OCI-LY3 (cell line): ENCODE measurements at regions not wholly inside any gene's neighbourhood (a gene's known extent, or its start where the extent isn't known, plus 50 kb on each side); places are given as distances from the start of the nearest gene placed in this dataset.

ENCODE experiments used
- CTCF ChIP-seq: fragments of 200-600, 300-600 bp; sonication (generic); IDR thresholded peaks from 2 replicates; pipeline ENCODE4 v1.5.1; 2014; ENCODE audit warnings: antibody characterized with exemption, low read length, low read depth
- EZH2phosphoT487 ChIP-seq: fragments of 200-600 bp; shearing (Covaris generic); IDR thresholded peaks from 2 replicates; pipeline ENCODE4 v1.6.1; 2018; ENCODE audit warnings: antibody characterized with exemption, mixed run types, low read depth

DNA sequence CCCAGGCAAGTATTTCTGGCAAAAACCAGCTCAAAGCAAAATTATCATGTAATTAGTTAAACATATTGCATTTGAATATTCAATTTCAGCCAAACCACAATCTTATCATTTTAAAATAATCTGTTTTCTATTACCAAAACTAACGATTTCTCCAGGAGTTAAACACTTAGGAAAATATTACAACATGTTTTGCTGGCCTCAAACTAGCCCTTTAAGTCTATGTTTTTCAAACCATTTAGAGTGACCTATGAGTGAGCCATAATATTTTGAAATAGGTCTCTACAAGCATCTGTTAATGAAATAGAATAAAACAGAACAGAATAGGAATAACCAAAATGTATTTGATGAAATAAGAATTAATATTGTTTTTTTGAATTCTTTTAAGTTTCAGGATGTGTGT lies 370.9 kb downstream of the COL12A1 start:
- no peak for TF ChIP-seq CTCF
- TF ChIP-seq EZH2phosphoT487: no peak
